Stimulated activated effector memory CD8-positive, alpha-beta T cell treated with anti-CD3 and anti-CD28 coated beads, Interleukin-12 subunit alpha, Interleukin-12 subunit beta, amount 100 ng/mL, for 72 hours (primary cell): ENCODE measurements at regions not wholly inside any gene's neighbourhood (a gene's known extent, or its start where the extent isn't known, plus 50 kb on each side); places are given as distances from the start of the nearest gene placed in this dataset.

ENCODE experiments used
- ATAC-seq: fragments of 150-1000 bp; cut with Tn5 transposase; 2 replicates; pipeline ENCODE4 v1.10.0; 2021
- DNase-seq, 2 donors: peaks; one replicate each; pipeline ENCODE4 v3.0.0; 2021 to 2022; ENCODE audit warnings: low spot score in 2 of 2
- H3K27ac Mint-ChIP-seq: one replicate; pipeline ENCODE4 v1.8.0; 2022; ENCODE audit warnings: mild to moderate bottlenecking, mixed read lengths
- H3K36me3 Mint-ChIP-seq: one replicate; pipeline ENCODE4 v1.8.0; 2022; ENCODE audit warnings: mild to moderate bottlenecking, mixed read lengths
- H3K4me1 Mint-ChIP-seq: one replicate; pipeline ENCODE4 v1.8.0; 2022; ENCODE audit warnings: mixed read lengths
- H3K4me3 Mint-ChIP-seq: one replicate; pipeline ENCODE4 v1.8.0; 2022; ENCODE audit warnings: mild to moderate bottlenecking, mixed read lengths
- H3K9me3 Mint-ChIP-seq: one replicate; pipeline ENCODE4 v1.8.0; 2022; ENCODE audit warnings: mixed read lengths

- Mint-ChIP-seq H3K4me3 (no peak overlapping the region), H3K9me3 (no peaks in the 10 kb centered on the region), H3K36me3 (no peaks in the 10 kb centered on the region), H3K27ac (no peak overlapping the region), H3K4me1 (no peaks in the 10 kb centered on the region)
- DNase-seq (no peak), ATAC-seq (no peak)
Observed at GRCh38 chr5:173667702-173668101, 51.3 kb upstream of the BOD1 start.

DNA sequence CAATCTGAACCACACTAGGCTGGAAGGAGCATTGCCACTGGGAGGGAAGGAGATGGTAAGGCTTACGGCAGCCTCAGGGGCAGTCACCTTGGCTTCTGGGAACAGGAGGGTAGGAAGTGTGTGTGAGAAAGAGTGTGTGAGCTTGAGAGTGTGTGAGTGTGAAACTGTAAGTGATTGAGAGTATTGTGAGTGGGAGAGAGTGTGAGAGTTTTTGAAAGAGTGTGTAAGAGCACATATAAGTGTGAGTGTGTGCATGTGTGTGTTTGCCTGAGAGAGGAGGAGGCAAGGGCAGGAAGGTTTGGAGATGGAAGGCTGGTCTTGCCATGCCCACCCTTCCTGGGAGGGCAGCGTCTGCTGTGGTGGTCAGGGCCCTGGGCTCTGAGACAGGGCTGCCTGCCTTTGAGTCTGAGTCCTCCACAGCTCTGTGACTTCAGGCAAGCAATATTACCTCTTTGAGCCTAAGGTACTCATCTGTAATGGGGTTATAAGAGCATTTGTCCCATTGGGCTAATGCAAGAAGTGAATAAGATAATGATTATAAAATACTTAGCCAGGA is 51.9 kb upstream of the BOD1 start:
- H3K4me1 Mint-ChIP-seq: no peaks in the 10 kb centered on the region
- no peak overlapping the region for H3K27ac Mint-ChIP-seq
- H3K4me3 Mint-ChIP-seq: no peak overlapping the region
- DNase-seq: no peak
- H3K9me3 Mint-ChIP-seq: no peaks in the 10 kb centered on the region
- ATAC-seq: peak; percentile 9
- no peaks in the 10 kb centered on the region for H3K36me3 Mint-ChIP-seq

GRCh38 chr5:173668910-173669309 is 52.5 kb upstream of the BOD1 start:
- no peaks in the 10 kb centered on the region for H3K36me3 Mint-ChIP-seq
- H3K4me1 Mint-ChIP-seq: no peaks in the 10 kb centered on the region
- ATAC-seq: no peak
- H3K4me3 Mint-ChIP-seq: no peak overlapping the region
- H3K9me3 Mint-ChIP-seq: no peaks in the 10 kb centered on the region
- H3K27ac Mint-ChIP-seq: no peak overlapping the region
- no peak for DNase-seq

GRCh38 chr5:173669483-173669882 is 53.0 kb upstream of the BOD1 start:
- no peak for DNase-seq
- Mint-ChIP-seq H3K36me3 (no peaks in the 10 kb centered on the region), H3K9me3 (no peaks in the 10 kb centered on the region), H3K27ac (no peak overlapping the region), H3K4me1 (no peaks in the 10 kb centered on the region), H3K4me3 (no peak overlapping the region)
- ATAC-seq: no peak

GRCh38 chr5:173670130-173670651 is 53.7 kb upstream of the BOD1 start:
- DNase-seq (no peak), ATAC-seq (no peak)
- no peaks in the 10 kb centered on the region for H3K4me1 Mint-ChIP-seq
- H3K9me3 Mint-ChIP-seq: no peaks in the 10 kb centered on the region
- H3K4me3 Mint-ChIP-seq: no peak overlapping the region
- no peaks in the 10 kb centered on the region for H3K36me3 Mint-ChIP-seq
- no peak overlapping the region for H3K27ac Mint-ChIP-seq

DNA sequence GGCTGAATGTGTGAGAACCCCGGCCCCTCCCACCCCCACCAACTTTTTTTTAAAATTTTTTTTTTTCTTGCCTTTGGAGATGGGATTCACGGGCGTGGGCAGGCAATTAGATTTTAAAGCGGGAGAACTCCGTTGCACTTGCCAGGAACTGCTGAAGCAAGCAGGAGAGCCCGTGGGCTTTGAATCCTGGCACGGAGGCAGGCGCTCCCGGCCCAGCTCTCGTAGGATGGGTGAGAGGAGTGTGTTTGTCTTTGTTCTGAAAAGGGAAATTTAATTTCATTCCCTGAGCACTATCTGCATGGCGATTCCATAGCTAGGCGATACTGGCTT is 54.3 kb upstream of the BOD1 start:
- Mint-ChIP-seq H3K4me1 (no peaks in the 10 kb centered on the region), H3K27ac (no peak overlapping the region), H3K9me3 (no peaks in the 10 kb centered on the region), H3K36me3 (no peaks in the 10 kb centered on the region), H3K4me3 (no peak overlapping the region)
- ATAC-seq (no peak), DNase-seq (no peak)

DNA sequence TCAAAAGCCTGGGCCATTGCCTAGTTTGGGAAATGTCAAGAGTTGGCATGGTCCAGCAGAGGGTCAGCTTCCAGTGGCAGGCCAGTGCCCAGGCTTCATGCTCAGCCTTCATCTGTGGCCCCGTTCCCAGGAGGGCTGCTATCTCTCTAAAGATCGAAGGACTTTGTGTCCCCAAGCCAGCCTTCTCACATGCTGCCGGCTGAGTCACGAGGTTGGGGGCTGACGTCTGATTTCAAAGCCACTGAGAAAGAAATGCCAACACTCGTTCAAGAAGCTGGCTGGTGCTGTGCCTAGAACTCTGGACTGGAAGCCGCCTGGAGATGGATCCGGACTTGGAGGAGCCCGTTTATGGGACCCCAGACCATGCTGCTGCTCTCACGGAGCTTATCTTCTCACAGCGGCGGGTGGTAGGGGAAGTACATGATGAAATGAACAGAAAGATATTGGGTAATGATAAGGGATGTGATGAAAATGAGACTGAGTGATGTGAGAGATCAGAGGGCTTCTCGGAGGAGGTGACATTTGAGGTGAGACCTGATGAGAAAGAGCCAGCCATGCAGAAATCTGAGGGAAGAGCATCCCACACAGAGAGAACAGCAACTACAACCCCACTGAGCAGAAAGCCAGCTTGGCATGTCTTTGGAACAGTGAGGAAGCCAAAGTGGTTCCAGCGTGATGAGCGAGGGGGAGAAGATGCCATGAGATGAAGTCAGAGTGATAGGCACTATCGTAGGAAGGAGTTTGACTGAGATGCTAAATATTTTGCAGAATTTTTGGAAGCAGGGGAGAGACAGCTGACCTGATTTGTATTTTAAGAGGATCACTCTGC is 54.9 kb upstream of the BOD1 start:
- no peak for ATAC-seq
- no peak overlapping the region for H3K27ac Mint-ChIP-seq
- H3K9me3 Mint-ChIP-seq: no peaks in the 10 kb centered on the region
- DNase-seq: no peak
- no peak overlapping the region for H3K4me3 Mint-ChIP-seq
- no peaks in the 10 kb centered on the region for H3K36me3 Mint-ChIP-seq
- H3K4me1 Mint-ChIP-seq: no peaks in the 10 kb centered on the region

DNA sequence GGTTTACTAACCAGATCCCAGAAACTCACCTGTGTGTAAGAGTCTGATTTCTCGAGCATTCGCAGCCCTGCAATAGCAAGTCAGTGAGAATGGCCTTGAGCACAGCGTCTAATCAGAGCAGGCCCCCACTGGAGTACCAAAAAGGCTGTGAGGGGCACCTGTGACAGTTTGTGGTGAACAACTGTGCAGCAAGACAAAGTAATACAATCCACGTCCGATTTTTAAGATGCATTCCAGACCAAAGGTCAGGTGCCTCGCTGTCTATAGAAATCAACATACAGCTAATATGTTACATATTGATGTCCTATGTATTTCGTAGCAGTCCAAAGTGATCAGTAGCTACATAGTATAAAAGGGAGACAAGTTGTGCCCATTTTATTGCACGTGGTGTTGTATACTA is 55.7 kb upstream of the BOD1 start:
- Mint-ChIP-seq H3K9me3 (no peaks in the 10 kb centered on the region), H3K36me3 (no peaks in the 10 kb centered on the region), H3K27ac (no peak overlapping the region), H3K4me3 (no peak overlapping the region), H3K4me1 (no peaks in the 10 kb centered on the region)
- no peak for DNase-seq
- no peak for ATAC-seq

GRCh38 chr5:173672891-173673290 is 56.4 kb upstream of the BOD1 start:
- Mint-ChIP-seq H3K36me3 (no peaks in the 10 kb centered on the region), H3K27ac (no peak overlapping the region), H3K4me3 (no peak overlapping the region), H3K4me1 (no peaks in the 10 kb centered on the region), H3K9me3 (no peaks in the 10 kb centered on the region)
- ATAC-seq (no peak), DNase-seq (no peak)

- ATAC-seq: no peak
- no peak overlapping the region for H3K27ac Mint-ChIP-seq
- DNase-seq: no peak
- H3K36me3 Mint-ChIP-seq: no peaks in the 10 kb centered on the region
- no peak overlapping the region for H3K4me3 Mint-ChIP-seq
- no peaks in the 10 kb centered on the region for H3K4me1 Mint-ChIP-seq
- H3K9me3 Mint-ChIP-seq: no peaks in the 10 kb centered on the region
Observed at GRCh38 chr5:173673295-173674101, 57.0 kb upstream of the BOD1 start.

DNA sequence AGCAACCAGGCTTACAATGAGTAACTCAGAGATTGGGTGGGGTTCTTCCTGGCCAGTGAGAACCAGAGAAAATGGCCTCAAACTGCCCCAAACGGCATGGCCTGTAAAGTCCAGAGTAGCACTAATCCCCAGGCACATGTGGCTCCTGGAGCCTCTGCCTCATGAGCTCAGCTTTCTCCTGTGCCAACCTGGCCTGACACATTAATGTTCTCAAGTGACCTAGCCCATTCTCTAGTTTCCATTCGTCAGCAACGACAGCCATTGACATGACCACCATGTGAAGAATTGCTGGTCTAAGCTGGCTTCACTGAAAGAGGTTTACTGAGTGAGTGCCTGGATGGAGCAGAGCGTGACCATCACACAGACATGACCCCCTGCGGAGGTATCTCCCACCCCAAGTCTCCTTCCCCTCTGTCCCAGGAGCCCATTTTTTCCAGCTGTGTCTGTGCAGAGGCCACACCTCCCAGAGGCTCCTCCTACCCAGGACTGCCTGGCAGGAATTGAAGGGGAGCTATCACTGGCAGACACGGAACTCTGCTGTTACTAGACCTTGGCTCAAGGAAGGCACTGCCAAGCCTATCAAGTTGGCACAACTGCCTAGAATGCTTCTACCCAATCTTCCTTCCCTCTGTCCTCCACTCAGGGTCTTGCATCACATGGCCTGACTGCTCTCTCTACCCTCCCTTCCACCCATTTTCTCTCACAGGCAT is 59.0 kb upstream of the BOD1 start:
- H3K36me3 Mint-ChIP-seq: no peaks in the 10 kb centered on the region
- H3K4me1 Mint-ChIP-seq: no peaks in the 10 kb centered on the region
- DNase-seq: no peak
- no peak for ATAC-seq
- no peaks in the 10 kb centered on the region for H3K9me3 Mint-ChIP-seq
- H3K4me3 Mint-ChIP-seq: no peak overlapping the region
- no peak overlapping the region for H3K27ac Mint-ChIP-seq

GRCh38 chr5:173676375-173676774 is 59.9 kb upstream of the BOD1 start:
- Mint-ChIP-seq H3K36me3 (no peaks in the 10 kb centered on the region), H3K27ac (no peak overlapping the region), H3K4me1 (no peaks in the 10 kb centered on the region), H3K4me3 (no peak overlapping the region), H3K9me3 (no peaks in the 10 kb centered on the region)
- DNase-seq: no peak
- no peak for ATAC-seq

DNA sequence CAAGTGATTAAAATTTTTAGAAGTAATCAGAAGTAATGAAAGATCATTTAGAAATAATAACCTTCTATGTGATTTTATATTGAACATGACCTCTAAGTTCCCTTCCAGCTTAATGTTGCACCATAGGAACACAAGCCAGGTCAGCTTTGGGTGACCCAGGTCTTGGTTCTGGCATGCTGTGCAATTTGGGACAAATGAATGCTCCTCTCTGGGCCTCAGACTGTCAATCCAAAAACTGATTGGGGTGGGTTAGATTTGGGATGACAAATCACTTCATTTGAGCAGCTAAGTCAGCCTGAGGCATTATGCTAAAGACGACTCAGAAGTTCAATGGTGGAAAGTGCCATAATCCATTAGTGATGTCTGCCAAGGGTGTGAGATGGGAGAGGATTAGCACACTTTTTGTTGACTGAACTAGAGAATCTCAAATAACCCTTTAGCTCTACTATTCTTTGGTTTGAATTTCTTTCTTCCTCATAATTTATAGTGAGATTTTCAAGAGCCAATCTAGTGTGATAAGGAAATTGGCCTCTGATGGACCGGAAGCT is 60.7 kb upstream of the BOD1 start:
- DNase-seq (no peak), ATAC-seq (no peak)
- H3K27ac Mint-ChIP-seq: no peak overlapping the region
- no peak overlapping the region for H3K4me3 Mint-ChIP-seq
- no peaks in the 10 kb centered on the region for H3K4me1 Mint-ChIP-seq
- H3K9me3 Mint-ChIP-seq: no peaks in the 10 kb centered on the region
- no peaks in the 10 kb centered on the region for H3K36me3 Mint-ChIP-seq

GRCh38 chr5:173679909-173680630 is 63.6 kb upstream of the BOD1 start:
- no peak for DNase-seq
- no peak overlapping the region for H3K27ac Mint-ChIP-seq
- H3K4me3 Mint-ChIP-seq: no peak overlapping the region
- H3K36me3 Mint-ChIP-seq: no peaks in the 10 kb centered on the region
- H3K9me3 Mint-ChIP-seq: no peaks in the 10 kb centered on the region
- H3K4me1 Mint-ChIP-seq: no peaks in the 10 kb centered on the region
- ATAC-seq: no peak
